DND-41 (cell line): ENCODE measurements at regions not wholly inside any gene's neighbourhood (a gene's known extent, or its start where the extent isn't known, plus 50 kb on each side); places are given as distances from the start of the nearest gene placed in this dataset.

Experiments used
- EZH2 ChIP-seq: IDR thresholded peaks from 3 replicates; pipeline ENCODE4 v1.6.1; 2012; ENCODE audit warnings: borderline replicate concordance, low read depth, mild to moderate bottlenecking, moderate library complexity, low read length, inconsistent platforms; ENCODE audit not compliant: severe bottlenecking
- TF ChIP-seq, protein P1 (sequence below): IDR thresholded peaks from 2 replicates; pipeline ENCODE4 v1.5.1; 2012; ENCODE audit warnings: borderline replicate concordance, low read length, moderate library complexity, mild to moderate bottlenecking; ENCODE audit not compliant: poor library complexity, severe bottlenecking; ENCODE audit errors: extremely low read depth

DNA sequence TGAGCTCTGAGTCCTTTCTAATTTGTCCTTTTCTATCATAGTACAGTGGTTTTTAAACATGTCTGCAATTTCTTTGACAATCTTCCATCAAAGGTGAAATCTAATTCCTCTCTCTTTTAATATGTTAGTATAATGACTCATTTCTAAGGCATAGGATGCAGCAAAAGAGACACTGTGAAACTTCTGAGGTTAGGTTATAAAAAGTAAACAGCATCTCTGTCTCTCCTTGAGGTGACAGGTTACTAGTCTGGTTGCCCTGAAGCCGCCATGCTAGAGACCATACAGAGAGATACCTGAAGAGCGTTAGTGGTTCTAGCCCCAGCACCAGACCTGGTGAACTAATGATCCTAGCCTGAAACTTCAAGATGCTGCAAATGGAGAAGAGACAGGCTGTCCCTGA, 114.3 kb downstream of the PPM1A start:
- TF ChIP-seq, protein P1, sequence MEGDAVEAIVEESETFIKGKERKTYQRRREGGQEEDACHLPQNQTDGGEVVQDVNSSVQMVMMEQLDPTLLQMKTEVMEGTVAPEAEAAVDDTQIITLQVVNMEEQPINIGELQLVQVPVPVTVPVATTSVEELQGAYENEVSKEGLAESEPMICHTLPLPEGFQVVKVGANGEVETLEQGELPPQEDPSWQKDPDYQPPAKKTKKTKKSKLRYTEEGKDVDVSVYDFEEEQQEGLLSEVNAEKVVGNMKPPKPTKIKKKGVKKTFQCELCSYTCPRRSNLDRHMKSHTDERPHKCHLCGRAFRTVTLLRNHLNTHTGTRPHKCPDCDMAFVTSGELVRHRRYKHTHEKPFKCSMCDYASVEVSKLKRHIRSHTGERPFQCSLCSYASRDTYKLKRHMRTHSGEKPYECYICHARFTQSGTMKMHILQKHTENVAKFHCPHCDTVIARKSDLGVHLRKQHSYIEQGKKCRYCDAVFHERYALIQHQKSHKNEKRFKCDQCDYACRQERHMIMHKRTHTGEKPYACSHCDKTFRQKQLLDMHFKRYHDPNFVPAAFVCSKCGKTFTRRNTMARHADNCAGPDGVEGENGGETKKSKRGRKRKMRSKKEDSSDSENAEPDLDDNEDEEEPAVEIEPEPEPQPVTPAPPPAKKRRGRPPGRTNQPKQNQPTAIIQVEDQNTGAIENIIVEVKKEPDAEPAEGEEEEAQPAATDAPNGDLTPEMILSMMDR = no peak
- no peak for TF ChIP-seq EZH2
